Keratinocyte (primary cell): ENCODE measurements at regions not wholly inside any gene's neighbourhood (a gene's known extent, or its start where the extent isn't known, plus 50 kb on each side); places are given as distances from the start of the nearest gene placed in this dataset.

ENCODE experiments used
- CTCF ChIP-seq, 3 experiments: IDR thresholded peaks in 1 of 3; conservative IDR thresholded peaks in 1 of 3; optimal IDR thresholded peaks in 1 of 3; 2 replicates in 2 of 3; 3 replicates in 1 of 3; pipeline versions ENCODE3 to v1.5.1; 2011; ENCODE audit warnings: low read length in 3 of 3, mild to moderate bottlenecking in 3 of 3, moderate library complexity in 2 of 3, control low read depth in 1 of 3, inconsistent platforms in 1 of 3; ENCODE audit not compliant: insufficient read depth in 2 of 3; ENCODE audit errors: extremely low read depth in 1 of 3
- EZH2 ChIP-seq: IDR thresholded peaks from one replicate; pipeline ENCODE4 v1.6.1; 2012; ENCODE audit warnings: inconsistent platforms, mild to moderate bottlenecking, low read length, moderate library complexity

DNA sequence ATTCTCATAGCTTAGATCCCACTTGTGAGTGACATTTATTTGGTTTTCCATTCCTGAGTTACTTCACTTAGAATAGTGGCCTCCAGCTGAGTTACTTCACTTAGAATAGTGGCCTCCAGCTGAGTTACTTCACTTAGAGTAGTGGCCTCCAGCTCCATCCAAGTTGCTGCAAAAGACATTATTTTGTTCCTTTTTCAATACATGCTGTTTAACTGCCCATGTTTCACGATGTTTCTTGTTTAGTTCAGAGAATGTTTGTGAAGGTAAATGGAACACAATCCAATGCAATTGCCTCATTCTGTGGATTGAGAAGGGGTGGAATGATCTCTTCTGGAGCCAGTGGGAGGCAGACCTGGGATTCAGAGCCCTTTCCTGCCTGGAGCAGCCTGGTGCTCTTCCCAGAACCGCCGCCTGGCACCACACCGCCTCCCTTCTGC lies 273.5 kb upstream of the ATP5MC3 start:
- TF ChIP-seq CTCF (optimal IDR thresholded peaks at IDR 0.05 in 1 of 3, IDR thresholded peaks at IDR 0.05 in 1 of 3, conservative IDR thresholded peaks at IDR 0.05 in 1 of 3; ENCODE audit: extremely low read depth in 1 of 3, insufficient read depth in 2 of 3, low read length in 3 of 3) = no peak
- TF ChIP-seq EZH2 = no peak
